CD14-positive monocyte (primary cell): ENCODE measurements at regions not wholly inside any gene's neighbourhood (a gene's known extent, or its start where the extent isn't known, plus 50 kb on each side); places are given as distances from the start of the nearest gene placed in this dataset.

ENCODE experiments used
- DNase-seq, 3 donors: peaks; one replicate each; pipeline ENCODE4 v3.0.0-alpha.2; 2011 to 2022
- H2AFZ ChIP-seq: 2 replicates; pipeline ENCODE4 v1.6.0; 2012; ENCODE audit warnings: mild to moderate bottlenecking, low read depth, low read length, inconsistent platforms; ENCODE audit not compliant: insufficient read depth, poor library complexity, severe bottlenecking
- H3K27ac ChIP-seq, 2 donors: 1 replicate in 1 of 2; 2 replicates in 1 of 2; pipeline ENCODE4 v1.5.1; 2012 to 2013; ENCODE audit warnings: low read length in 2 of 2, control low read depth in 1 of 2, inconsistent platforms in 1 of 2, low read depth in 1 of 2, mild to moderate bottlenecking in 1 of 2
- H3K27me3 ChIP-seq, 2 donors: one replicate each; pipeline versions ENCODE4 v1.6.0 to v1.6.1; 2011 to 2013; ENCODE audit warnings: low read length in 2 of 2; ENCODE audit not compliant: control insufficient read depth in 2 of 2, insufficient read depth in 2 of 2
- H3K36me3 ChIP-seq, 2 donors: replicated peaks in 1 of 2; 1 replicate in 1 of 2; 2 replicates in 1 of 2; pipeline versions ENCODE4 v1.5.1 to v1.6.1; 2012 to 2013; ENCODE audit warnings: low read length in 2 of 2, control low read depth in 1 of 2, inconsistent platforms in 1 of 2, mild to moderate bottlenecking in 1 of 2; ENCODE audit not compliant: insufficient read depth in 2 of 2, control insufficient read depth in 1 of 2
- H3K4me1 ChIP-seq, 2 donors: 1 replicate in 1 of 2; 2 replicates in 1 of 2; pipeline versions ENCODE4 v1.5.1 to v1.6.1; 2012 to 2013; ENCODE audit warnings: low read length in 2 of 2, control low read depth in 1 of 2, inconsistent platforms in 1 of 2, mild to moderate bottlenecking in 1 of 2, moderate library complexity in 1 of 2; ENCODE audit not compliant: insufficient read depth in 2 of 2, control insufficient read depth in 1 of 2
- H3K4me2 ChIP-seq: replicated peaks from 2 replicates; pipeline ENCODE3; 2012; ENCODE audit warnings: low read length, moderate library complexity, mild to moderate bottlenecking; ENCODE audit not compliant: poor library complexity, severe bottlenecking; ENCODE audit errors: extremely low read depth
- H3K4me3 ChIP-seq, 3 experiments: fragments of 200-600 bp in 1 of 3; sonication (generic) in 1 of 3; replicated peaks in 1 of 3; 1 replicate in 2 of 3; 2 replicates in 1 of 3; pipeline ENCODE4 v1.5.1; 2011 to 2013; ENCODE audit warnings: low read length in 3 of 3, mild to moderate bottlenecking in 3 of 3, control low read depth in 2 of 3, low read depth in 2 of 3, inconsistent platforms in 1 of 3, moderate library complexity in 1 of 3
- H3K79me2 ChIP-seq: 2 replicates; pipeline ENCODE4 v1.6.0; 2012; ENCODE audit warnings: mild to moderate bottlenecking, control low read depth, inconsistent platforms, low read length, moderate library complexity; ENCODE audit not compliant: insufficient read depth
- H3K9ac ChIP-seq: 2 replicates; pipeline ENCODE4 v1.6.0; 2017; ENCODE audit warnings: low read length, mild to moderate bottlenecking; ENCODE audit not compliant: insufficient read depth, poor library complexity, severe bottlenecking
- H3K9me3 ChIP-seq, 2 donors: replicated peaks in 1 of 2; 1 replicate in 1 of 2; 2 replicates in 1 of 2; pipeline versions ENCODE4 v1.5.1 to v1.6.1; 2012 to 2013; ENCODE audit warnings: low read length in 2 of 2, control low read depth in 1 of 2; ENCODE audit not compliant: control insufficient read depth in 1 of 2, insufficient read depth in 1 of 2
- H4K20me1 ChIP-seq: 2 replicates; pipeline ENCODE4 v1.6.0; 2012; ENCODE audit warnings: mild to moderate bottlenecking, low read length, control low read depth, moderate library complexity; ENCODE audit not compliant: insufficient read depth
- H3K27ac Mint-ChIP-seq, 7 donors: one replicate each; pipeline ENCODE4 v1.8.0; 2020; ENCODE audit warnings: mild to moderate bottlenecking in 7 of 7, mixed read lengths in 7 of 7, moderate library complexity in 6 of 7, inconsistent platforms in 2 of 7
- H3K27me3 Mint-ChIP-seq, 3 donors: one replicate each; pipeline ENCODE4 v1.8.0; 2021 to 2022; ENCODE audit warnings: low read depth in 3 of 3, mild to moderate bottlenecking in 3 of 3, mixed read lengths in 3 of 3, moderate library complexity in 3 of 3, inconsistent platforms in 1 of 3
- H3K36me3 Mint-ChIP-seq, 2 donors: one replicate each; pipeline ENCODE4 v1.8.0; 2020; ENCODE audit warnings: mixed read lengths in 2 of 2, inconsistent platforms in 1 of 2, mild to moderate bottlenecking in 1 of 2
- H3K4me1 Mint-ChIP-seq: one replicate; pipeline ENCODE4 v1.8.0; 2020; ENCODE audit warnings: mild to moderate bottlenecking, mixed read lengths
- H3K4me3 Mint-ChIP-seq, 2 donors: one replicate each; pipeline ENCODE4 v1.8.0; 2020; ENCODE audit warnings: mild to moderate bottlenecking in 2 of 2, mixed read lengths in 2 of 2, moderate library complexity in 1 of 2
- H3K9me3 Mint-ChIP-seq, 7 donors: one replicate each; pipeline ENCODE4 v1.8.0; 2020 to 2022; ENCODE audit warnings: mixed read lengths in 7 of 7, mild to moderate bottlenecking in 6 of 7, moderate library complexity in 6 of 7, inconsistent platforms in 2 of 7
- whole genome bisulfite sequencing: methylation state at CpG from one replicate; pipeline ENCODE4 v1.1.5; 2013; ENCODE audit warnings: missing lambda C conversion rate; ENCODE audit not compliant: insufficient coverage; 5-methylcytosine and 5-hydroxymethylcytosine counted together
- intact Hi-C, 2 donors: fragments of 100-400 bp; cut with micrococcal nuclease; formaldehyde crosslinking; loops; one replicate each; pipeline versions ENCODE4 v1.15.0 to v1.15.1; 2023
- TF ChIP-seq, protein P1 (sequence below): fragments of 200-600 bp; IDR thresholded peaks from one replicate; pipeline ENCODE4 v1.8.0; 2022; ENCODE audit warnings: antibody characterized with exemption, mild to moderate bottlenecking

- no peaks in the 10 kb centered on the region for H3K4me1 ChIP-seq
- no peaks in the 10 kb centered on the region for H4K20me1 ChIP-seq
- H3K36me3 ChIP-seq: no peaks in the 10 kb centered on the region
- no peaks in the 10 kb centered on the region for H3K27me3 ChIP-seq
- H3K9me3 ChIP-seq: no peaks in the 10 kb centered on the region
- H3K4me1 Mint-ChIP-seq: no peaks in the 10 kb centered on the region
- no peak overlapping the region for H3K27ac Mint-ChIP-seq
- H3K4me2 ChIP-seq: no peak overlapping the region
- no peaks in the 10 kb centered on the region for H3K79me2 ChIP-seq
- H3K4me3 ChIP-seq: no peak overlapping the region
- H2AFZ ChIP-seq: no peak overlapping the region
- whole genome bisulfite sequencing: 89% methylated on average over 3 of the region's 3 CpGs
- intact Hi-C loops: no loop called here
- H3K36me3 Mint-ChIP-seq: no peaks in the 10 kb centered on the region
- no peak for DNase-seq
- no peak overlapping the region for H3K9ac ChIP-seq
- H3K27me3 Mint-ChIP-seq: peaks cover 0 to 4% (median 2%) of the 10 kb centered on the region in 3 donors
- TF ChIP-seq, protein P1, sequence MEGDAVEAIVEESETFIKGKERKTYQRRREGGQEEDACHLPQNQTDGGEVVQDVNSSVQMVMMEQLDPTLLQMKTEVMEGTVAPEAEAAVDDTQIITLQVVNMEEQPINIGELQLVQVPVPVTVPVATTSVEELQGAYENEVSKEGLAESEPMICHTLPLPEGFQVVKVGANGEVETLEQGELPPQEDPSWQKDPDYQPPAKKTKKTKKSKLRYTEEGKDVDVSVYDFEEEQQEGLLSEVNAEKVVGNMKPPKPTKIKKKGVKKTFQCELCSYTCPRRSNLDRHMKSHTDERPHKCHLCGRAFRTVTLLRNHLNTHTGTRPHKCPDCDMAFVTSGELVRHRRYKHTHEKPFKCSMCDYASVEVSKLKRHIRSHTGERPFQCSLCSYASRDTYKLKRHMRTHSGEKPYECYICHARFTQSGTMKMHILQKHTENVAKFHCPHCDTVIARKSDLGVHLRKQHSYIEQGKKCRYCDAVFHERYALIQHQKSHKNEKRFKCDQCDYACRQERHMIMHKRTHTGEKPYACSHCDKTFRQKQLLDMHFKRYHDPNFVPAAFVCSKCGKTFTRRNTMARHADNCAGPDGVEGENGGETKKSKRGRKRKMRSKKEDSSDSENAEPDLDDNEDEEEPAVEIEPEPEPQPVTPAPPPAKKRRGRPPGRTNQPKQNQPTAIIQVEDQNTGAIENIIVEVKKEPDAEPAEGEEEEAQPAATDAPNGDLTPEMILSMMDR: no peak
- H3K9me3 Mint-ChIP-seq: peaks cover 0 to 2% (median 0%) of the 10 kb centered on the region in 7 donors
- H3K4me3 Mint-ChIP-seq: no peak overlapping the region
- no peak overlapping the region for H3K27ac ChIP-seq
These were observed 516.1 kb downstream of the MCTP2 start for GRCh38 chr15:94747510-94747909.

DNA sequence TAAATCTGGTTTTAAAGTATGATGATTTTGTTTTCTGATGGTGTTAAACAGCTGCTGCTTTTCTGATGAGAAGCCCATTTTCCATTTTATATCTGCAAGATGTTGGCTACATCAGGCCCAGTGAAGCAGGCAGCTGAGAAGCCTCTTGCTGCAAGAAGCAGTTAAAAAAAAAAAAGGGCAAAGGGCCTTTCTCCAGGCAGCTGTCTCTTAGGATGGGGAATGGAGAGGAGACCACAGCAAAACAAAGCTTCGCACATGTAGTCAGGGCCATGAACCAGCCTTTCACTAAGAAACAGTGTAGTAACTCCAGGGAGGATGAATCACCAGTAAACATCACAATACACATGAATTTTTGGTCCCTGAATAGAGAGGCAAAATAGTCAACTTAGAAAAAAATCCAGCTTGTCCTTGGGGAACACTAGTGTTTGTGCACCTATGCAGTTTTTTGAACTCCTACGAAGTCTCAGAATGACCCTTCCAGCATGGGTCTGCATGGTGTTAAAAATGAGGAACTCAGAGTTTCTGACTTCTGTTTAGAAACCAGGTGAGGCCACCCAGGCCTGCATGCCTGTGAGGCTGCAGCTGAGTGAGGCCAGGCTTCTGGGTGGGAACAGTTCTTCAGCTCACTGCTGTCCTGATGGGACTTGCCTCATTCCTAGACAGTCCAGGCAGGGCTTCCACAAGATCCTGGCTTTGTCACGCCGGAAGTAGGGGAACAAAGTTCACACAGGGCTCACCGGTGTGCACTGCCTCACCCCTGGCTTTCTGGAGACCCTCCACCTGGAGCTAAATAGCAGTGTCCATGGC, 518.7 kb downstream of the MCTP2 start:
- H3K27me3 ChIP-seq: no peaks in the 10 kb centered on the region
- no peaks in the 10 kb centered on the region for H3K9me3 ChIP-seq
- no peak overlapping the region for H3K4me2 ChIP-seq
- intact Hi-C loops: no loop called here
- Mint-ChIP-seq H3K27ac (no peak overlapping the region), H3K36me3 (no peaks in the 10 kb centered on the region), H3K4me3 (no peak overlapping the region), H3K4me1 (no peaks in the 10 kb centered on the region), H3K9me3 (peaks cover 0 to 6% (median 0%) of the 10 kb centered on the region in 7 donors), H3K27me3 (peaks cover 0 to 2% (median 2%) of the 10 kb centered on the region in 3 donors)
- H3K36me3 ChIP-seq: no peaks in the 10 kb centered on the region
- H3K27ac ChIP-seq: no peak overlapping the region
- no peak overlapping the region for H3K9ac ChIP-seq
- 84% methylated on average over 4 of the region's 5 CpGs for WGBS
- H4K20me1 ChIP-seq: no peaks in the 10 kb centered on the region
- no peak overlapping the region for H3K4me3 ChIP-seq
- H3K79me2 ChIP-seq: no peaks in the 10 kb centered on the region
- TF ChIP-seq, protein P1: no peak
- no peaks in the 10 kb centered on the region for H3K4me1 ChIP-seq
- no peak for DNase-seq
- no peak overlapping the region for H2AFZ ChIP-seq
